Epidermal melanocyte (primary cell): ENCODE measurements at regions not wholly inside any gene's neighbourhood (a gene's known extent, or its start where the extent isn't known, plus 50 kb on each side); places are given as distances from the start of the nearest gene placed in this dataset.
"Not testable (repeated sequence)": the region's sequence is repeated elsewhere in the genome, so short reads cannot be mapped to it uniquely, and the experiment has no call there.

Experiments used
- DNase-seq: peaks from one replicate; pipeline ENCODE4 v3.0.0; 2011; ENCODE audit warnings: low spot score; ENCODE audit not compliant: insufficient read length

DNA sequence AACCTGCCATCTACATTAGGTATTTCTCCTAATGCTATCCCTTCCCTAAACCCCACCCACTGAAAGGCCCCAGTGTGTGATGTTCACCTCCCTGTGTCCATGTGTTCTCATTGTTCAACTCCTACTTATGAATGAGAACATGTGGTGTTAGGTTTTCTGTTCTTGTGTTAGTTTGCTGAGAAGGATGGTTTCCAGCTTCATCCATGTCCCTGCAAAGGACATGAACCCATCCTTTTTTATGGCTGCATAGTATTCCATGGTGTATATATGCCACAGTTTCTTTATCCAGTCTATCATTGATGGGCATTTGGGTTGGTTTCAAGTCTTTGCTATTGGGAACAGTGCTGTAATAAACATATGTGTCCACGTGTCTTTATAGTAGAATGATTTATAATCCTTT, 149.2 kb downstream of the PCDH7 start:
- not testable (repeated sequence) for DNase-seq

DNA sequence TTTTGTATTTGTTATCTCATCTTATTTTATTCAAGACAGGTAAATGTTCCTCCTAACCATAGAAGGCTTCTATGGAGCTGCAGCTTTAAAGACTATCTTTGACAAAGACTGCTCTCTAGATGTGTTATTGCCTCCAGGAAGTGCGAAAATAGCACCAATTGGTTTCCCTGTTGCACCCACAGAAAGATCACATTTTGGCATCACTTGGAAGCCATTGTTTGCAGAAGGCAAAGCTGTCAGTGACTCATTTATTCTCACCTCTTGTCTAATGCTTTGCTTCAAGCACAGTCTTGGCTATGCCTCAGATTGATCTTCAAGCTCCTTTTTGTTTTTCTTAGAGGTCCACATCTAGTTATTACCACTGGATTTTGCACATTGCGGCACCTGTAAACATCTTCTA, 150.3 kb downstream of the PCDH7 start:
- DNase-seq = no peak

GRCh38 chr4:30875658-30876269, 155.6 kb downstream of the PCDH7 start:
- DNase-seq = no peak

DNA sequence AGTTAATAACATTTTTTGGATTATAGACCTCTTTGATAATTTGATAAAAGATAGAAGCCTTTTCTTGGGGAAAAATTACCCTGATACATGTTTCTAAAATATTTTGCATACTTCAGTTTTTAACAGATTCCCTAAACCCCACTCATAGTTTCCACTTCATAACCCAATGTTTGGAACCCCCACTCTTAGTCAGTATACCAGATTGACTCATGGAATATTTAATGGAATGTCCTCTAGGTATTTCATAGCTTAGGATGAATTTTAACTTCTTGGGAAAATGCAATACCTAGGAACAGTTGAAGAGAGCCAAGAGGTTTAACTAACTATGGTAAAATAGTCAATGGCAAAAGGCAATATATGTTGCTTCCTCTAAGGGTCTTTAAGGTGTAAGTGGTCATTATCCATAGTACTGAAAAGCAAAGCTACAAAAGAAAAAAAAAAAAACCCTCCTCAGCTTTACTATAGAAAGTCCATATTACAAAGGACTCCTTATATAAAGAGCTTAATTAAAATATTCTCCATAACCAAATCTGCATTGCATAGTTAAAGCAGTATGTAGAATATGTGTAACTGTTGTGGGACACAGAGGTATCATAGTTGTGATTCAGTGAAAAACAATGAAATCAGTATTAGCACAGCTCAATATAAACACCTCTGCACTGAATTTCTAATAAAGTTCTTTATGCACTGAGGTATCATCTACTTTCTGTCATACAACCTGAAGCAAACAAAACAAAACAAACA, 159.9 kb downstream of the PCDH7 start:
- no peak for DNase-seq

- no peak for DNase-seq
Measured at GRCh38 chr4:30881985-30882384, 161.8 kb downstream of the PCDH7 start.

DNA sequence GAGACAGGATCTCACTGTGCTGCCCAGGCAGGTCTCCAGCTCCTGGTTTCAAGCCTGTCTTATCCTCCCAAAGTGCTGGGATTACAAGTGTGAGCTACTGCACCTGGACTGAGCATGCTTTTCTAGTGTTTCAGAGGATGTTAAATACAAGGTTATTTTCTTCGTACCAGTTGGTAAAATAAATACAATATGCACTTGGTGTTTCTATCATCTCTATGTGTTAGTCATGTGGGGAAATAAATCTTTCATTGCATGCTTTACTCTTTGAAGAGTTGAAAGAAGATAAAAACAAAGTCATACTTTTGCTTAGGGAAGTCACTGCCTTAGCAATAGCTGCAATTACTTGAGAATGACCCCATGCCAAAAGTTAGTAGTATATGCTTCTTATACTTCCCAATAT, 162.3 kb downstream of the PCDH7 start:
- DNase-seq = no peak

GRCh38 chr4:30882995-30883675, 163.0 kb downstream of the PCDH7 start:
- no peak for DNase-seq

DNA sequence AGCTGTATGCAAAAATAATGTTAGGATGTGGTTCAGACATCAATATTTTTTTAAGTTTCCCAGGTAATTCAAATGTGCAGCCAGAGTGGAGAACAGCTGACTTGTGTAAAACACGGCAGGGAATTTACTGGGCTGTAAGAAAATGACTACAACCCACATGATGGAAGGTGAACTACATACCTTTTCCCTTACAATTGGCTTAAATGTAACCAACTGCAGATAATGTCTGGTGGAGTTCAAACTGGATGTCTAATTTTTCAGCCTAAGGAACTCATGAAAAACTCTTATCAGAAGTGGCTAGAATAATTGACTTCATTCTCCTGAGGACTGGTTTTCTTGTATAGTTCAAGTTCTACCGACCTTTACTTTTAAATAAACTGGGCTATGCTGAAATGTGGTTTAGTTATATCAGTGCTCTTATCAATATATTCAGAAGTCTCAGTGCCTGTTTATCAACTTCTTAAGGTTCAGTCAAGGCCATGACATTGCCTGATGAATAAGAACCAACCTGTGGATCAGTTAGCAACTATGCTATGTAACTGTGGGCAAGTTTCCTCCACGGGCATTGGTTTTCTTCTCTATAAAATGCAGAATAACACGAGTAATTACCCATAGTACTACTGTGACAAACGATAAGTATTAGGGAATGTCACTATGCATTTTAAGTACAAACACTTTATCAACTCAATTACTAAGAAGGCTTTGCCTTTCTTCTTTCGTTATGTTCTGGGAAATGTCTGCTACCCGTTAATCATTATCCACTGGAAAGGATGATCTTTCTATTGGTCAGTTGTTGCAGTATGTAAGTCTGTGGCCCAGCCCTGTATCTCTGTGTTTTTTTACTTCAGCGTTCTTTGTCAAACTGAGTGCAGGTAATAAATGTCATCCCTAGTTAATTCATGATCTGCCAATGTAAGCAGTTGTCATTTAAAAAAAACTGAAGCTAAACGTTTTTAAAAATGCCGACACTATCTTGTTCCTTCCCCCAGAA, 181.6 kb downstream of the PCDH7 start:
- DNase-seq = no peak

DNA sequence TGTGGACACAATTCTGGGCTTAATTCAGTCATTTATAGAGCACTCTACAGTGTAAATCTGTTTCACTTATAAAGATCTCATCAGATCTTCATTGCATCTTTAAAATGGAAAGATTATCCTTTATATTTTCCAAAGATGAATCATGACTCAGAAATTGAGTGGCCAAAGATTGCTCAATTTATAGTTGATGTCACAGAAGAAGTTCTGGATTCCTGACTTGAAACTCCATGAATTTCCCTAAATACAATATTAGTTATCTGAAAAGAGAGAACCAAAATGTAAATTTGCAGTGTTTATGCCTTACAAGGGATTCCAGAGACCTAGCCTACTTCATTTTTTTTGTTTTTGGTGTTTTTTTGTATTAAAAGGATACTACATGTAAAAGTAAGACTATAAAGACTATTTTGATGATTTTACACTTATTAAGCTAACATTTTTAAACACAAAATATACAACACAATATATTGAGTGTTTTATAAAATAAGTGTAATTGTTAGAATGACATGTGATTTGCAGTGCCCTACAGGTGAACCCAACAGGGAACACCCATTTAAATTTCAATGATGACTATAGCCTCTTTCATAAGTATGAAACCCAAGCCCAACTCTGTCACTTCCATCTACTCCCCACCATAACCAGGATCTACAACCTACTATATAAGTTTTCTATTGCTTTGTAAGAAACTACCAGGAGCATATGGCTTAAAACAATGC, 183.5 kb downstream of the PCDH7 start:
- no peak for DNase-seq

- no peak for DNase-seq
Measured at GRCh38 chr4:30904215-30904555, 184.0 kb downstream of the PCDH7 start.

DNA sequence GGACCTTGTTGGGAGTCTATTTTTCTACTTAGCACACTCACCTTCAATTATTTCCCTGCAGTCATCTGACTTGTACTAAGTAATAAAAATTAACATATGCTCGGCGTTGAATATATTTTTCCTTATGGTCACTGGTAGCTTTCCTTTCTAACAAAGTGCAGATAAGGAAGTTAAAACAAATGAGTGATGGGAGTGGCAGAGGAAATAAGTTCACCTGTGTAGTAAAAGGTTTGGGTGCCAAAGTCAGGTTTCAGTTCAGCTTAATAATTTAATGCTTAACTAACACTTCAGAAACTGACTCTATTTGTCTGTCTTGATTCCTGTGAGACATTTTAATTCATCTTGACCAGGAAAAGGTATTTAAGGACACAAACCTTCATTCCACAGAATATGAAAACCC, 184.4 kb downstream of the PCDH7 start:
- DNase-seq = no peak

DNA sequence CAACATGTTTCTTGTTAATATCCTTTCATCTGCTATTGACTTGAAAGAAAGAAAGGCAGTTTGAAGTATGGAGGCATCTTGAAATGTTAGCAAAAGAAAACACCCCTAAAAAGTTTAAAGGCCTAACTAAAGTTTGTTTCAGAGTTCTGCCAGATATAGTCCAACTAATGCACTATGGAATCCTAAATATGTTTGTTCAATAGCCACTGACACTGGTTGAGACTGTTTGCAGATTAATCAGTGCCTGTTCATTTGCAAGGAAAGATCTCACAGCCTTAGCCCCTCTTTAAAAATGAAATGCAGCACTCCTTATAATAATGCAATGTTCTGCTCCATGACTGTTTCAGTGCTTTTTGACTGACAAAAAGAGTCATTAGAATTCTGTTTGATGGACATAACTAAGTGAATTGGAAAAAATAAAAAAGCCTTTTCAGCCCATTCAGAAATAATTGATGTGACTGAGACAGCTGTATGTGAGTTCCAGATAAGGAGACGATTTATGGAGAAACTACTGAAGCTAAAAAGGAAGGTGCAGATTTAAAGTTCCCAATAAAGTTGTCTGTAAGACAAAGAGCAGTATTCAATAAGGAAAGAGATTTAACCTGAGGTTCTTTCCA, 192.0 kb downstream of the PCDH7 start:
- DNase-seq = no peak

GRCh38 chr4:30916337-30917274, 196.4 kb downstream of the PCDH7 start:
- no peak for DNase-seq

- no peak for DNase-seq
Measured at GRCh38 chr4:30917946-30918345, 197.8 kb downstream of the PCDH7 start.

DNA sequence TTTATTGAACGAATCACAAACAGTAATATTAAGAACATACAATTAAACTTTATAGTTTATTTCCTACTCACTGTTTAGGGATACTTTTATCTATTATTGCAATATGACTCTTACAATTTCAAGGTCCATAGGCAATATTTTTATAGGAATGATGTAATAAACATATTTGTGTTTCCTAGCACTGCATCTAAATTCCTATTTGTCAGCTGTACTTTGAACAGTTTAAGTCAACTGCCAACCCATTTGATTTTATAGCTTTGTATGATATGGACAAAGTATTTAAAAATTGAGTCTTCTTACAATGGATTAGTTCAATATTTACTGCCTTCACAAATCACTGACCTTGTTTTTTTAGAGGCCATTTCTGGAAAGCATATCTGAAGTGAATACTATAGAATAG, 199.3 kb downstream of the PCDH7 start:
- DNase-seq = no peak

DNA sequence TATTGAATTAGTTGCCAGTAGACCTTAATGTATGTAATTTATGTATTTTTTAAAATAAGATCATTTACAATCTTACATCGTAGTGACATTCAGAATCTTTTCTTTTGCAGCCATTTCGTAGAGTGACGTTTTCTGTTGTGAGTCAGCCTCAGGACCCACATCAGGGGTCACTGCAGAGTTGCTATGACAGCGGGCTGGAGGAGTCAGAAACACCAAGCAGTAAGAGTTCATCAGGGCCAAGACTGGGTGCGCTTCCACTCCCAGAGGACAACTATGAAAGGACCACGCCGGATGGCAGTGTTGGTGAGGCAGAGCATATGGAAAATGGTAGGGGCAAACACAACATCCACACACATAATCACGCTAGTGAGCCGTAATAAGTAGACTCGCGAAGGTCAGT, 199.9 kb downstream of the PCDH7 start:
- DNase-seq = no peak

- no peak for DNase-seq
Measured at GRCh38 chr4:30922625-30923024, 202.5 kb downstream of the PCDH7 start.

DNA sequence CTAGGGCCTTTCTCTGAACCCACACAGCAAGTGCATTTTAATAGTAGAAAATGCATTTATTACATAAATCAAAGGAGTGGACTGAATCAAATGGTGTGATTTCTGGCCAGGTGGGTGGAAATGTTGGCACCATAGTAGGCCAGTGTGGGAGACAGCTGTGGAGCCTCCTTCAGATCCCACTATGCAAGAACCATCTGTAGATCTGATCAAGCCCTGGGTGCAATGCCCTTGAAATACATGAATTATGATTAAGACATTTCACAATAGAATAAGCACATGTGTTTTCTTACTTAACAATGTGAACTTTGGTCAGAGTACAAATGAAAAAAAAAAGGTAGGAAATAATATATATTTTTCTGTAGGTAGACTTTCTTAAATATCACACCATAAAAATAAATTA, 204.3 kb downstream of the PCDH7 start:
- no peak for DNase-seq

GRCh38 chr4:30929649-30930048, 209.5 kb downstream of the PCDH7 start:
- no peak for DNase-seq
